ENCODE measurements at regions not wholly inside any gene's neighbourhood (a gene's known extent, or its start where the extent isn't known, plus 50 kb on each side); places are given as distances from the start of the nearest gene placed in this dataset.

GRCh38 chr13:76131551-76131950 lies 495.4 kb downstream of the LMO7 start:
- TF ChIP-seq EZH2phosphoT487 (IDR thresholded peaks at IDR 0.05; ENCODE audit: borderline replicate concordance, low read depth) (no peak), JUND (IDR thresholded peaks at IDR 0.05) (no peak), TAF1 (IDR thresholded peaks at IDR 0.05; ENCODE audit: borderline replicate concordance, low read depth, low read length) (no peak), POLR2AphosphoS5 (IDR thresholded peaks at IDR 0.05; ENCODE audit: low read depth, low read length) (no peak), RCOR1 (IDR thresholded peaks at IDR 0.05; ENCODE audit: low read length) (no peak)
- TF ChIP-seq, protein P1, sequence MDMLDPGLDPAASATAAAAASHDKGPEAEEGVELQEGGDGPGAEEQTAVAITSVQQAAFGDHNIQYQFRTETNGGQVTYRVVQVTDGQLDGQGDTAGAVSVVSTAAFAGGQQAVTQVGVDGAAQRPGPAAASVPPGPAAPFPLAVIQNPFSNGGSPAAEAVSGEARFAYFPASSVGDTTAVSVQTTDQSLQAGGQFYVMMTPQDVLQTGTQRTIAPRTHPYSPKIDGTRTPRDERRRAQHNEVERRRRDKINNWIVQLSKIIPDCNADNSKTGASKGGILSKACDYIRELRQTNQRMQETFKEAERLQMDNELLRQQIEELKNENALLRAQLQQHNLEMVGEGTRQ (IDR thresholded peaks at IDR 0.05; ENCODE audit: borderline replicate concordance, low read depth, low read length): no peak
